ENCODE measurements at regions not wholly inside any gene's neighbourhood (a gene's known extent, or its start where the extent isn't known, plus 50 kb on each side); places are given as distances from the start of the nearest gene placed in this dataset.

- H3K4me1 ChIP-seq (ENCODE audit: control insufficient read depth in 2 of 2, insufficient read depth in 2 of 2, low read length in 1 of 2) = no peaks in the 10 kb centered on the region
- WGBS, 2 donors = 74 to 75% methylated on average over 1 of the region's 1 CpG
- no peaks in the 10 kb centered on the region for H3K27me3 ChIP-seq (ENCODE audit: control insufficient read depth in 1 of 2, insufficient read depth in 2 of 2, low read length in 2 of 2)
- no peaks in the 10 kb centered on the region for H3K36me3 ChIP-seq (ENCODE audit: control insufficient read depth in 2 of 2, insufficient read depth in 2 of 2, low read length in 1 of 2)
- no peak overlapping the region for H3K27ac ChIP-seq (ENCODE audit: low read depth in 2 of 2, low read length in 1 of 2)
- no peak overlapping the region for H3K4me3 ChIP-seq (ENCODE audit: low read depth in 1 of 2, low read length in 2 of 2)
- peaks cover 0 to 3% of the 10 kb centered on the region in 2 donors for H3K9me3 ChIP-seq (ENCODE audit: control insufficient read depth in 2 of 2, insufficient read depth in 1 of 2, low read depth in 1 of 2, low read length in 1 of 2)
Measured at GRCh38 chr12:47303995-47304560, 224.3 kb upstream of the AMIGO2 start.

- no peak overlapping the region for H3K4me3 ChIP-seq (ENCODE audit: low read depth in 1 of 2, low read length in 2 of 2)
- no peaks in the 10 kb centered on the region for H3K27me3 ChIP-seq (ENCODE audit: control insufficient read depth in 1 of 2, insufficient read depth in 2 of 2, low read length in 2 of 2)
- WGBS, 2 donors = 78 to 82% methylated on average over 7 of the region's 7 CpGs
Measured at GRCh38 chr12:47303207-47303606, 223.4 kb upstream of the AMIGO2 start.

GRCh38 chr12:47302111-47302671 is 222.4 kb upstream of the AMIGO2 start:
- 57 to 68% methylated on average over 6 of the region's 6 CpGs for WGBS, 2 donors
- no peak overlapping the region for H3K27ac ChIP-seq (ENCODE audit: low read depth in 2 of 2, low read length in 1 of 2)

More at GRCh38 chr12:47303207-47303606, 223.4 kb upstream of the AMIGO2 start:
- Histone ChIP-seq H3K27ac (ENCODE audit: low read depth in 2 of 2, low read length in 1 of 2) (no peak overlapping the region), H3K4me1 (ENCODE audit: control insufficient read depth in 2 of 2, insufficient read depth in 2 of 2, low read length in 1 of 2) (no peaks in the 10 kb centered on the region), H3K9me3 (ENCODE audit: control insufficient read depth in 2 of 2, insufficient read depth in 1 of 2, low read depth in 1 of 2, low read length in 1 of 2) (peaks cover 0 to 3% of the 10 kb centered on the region in 2 donors), H3K36me3 (ENCODE audit: control insufficient read depth in 2 of 2, insufficient read depth in 2 of 2, low read length in 1 of 2) (no peaks in the 10 kb centered on the region)

GRCh38 chr12:47299586-47299985 is 219.8 kb upstream of the AMIGO2 start:
- Histone ChIP-seq H3K9me3 (ENCODE audit: control insufficient read depth in 2 of 2, insufficient read depth in 1 of 2, low read depth in 1 of 2, low read length in 1 of 2) (no peaks in the 10 kb centered on the region), H3K27ac (ENCODE audit: low read depth in 2 of 2, low read length in 1 of 2) (no peak overlapping the region), H3K27me3 (ENCODE audit: control insufficient read depth in 1 of 2, insufficient read depth in 2 of 2, low read length in 2 of 2) (no peaks in the 10 kb centered on the region), H3K4me3 (ENCODE audit: low read depth in 1 of 2, low read length in 2 of 2) (no peak overlapping the region), H3K36me3 (ENCODE audit: control insufficient read depth in 2 of 2, insufficient read depth in 2 of 2, low read length in 1 of 2) (no peaks in the 10 kb centered on the region), H3K4me1 (ENCODE audit: control insufficient read depth in 2 of 2, insufficient read depth in 2 of 2, low read length in 1 of 2) (no peaks in the 10 kb centered on the region)
- WGBS, 2 donors = 48 to 63% methylated on average over 1 of the region's 1 CpG

More at GRCh38 chr12:47302111-47302671, 222.4 kb upstream of the AMIGO2 start:
- Histone ChIP-seq H3K9me3 (ENCODE audit: control insufficient read depth in 2 of 2, insufficient read depth in 1 of 2, low read depth in 1 of 2, low read length in 1 of 2) (peaks cover 0 to 3% of the 10 kb centered on the region in 2 donors), H3K36me3 (ENCODE audit: control insufficient read depth in 2 of 2, insufficient read depth in 2 of 2, low read length in 1 of 2) (no peaks in the 10 kb centered on the region), H3K4me1 (ENCODE audit: control insufficient read depth in 2 of 2, insufficient read depth in 2 of 2, low read length in 1 of 2) (no peaks in the 10 kb centered on the region), H3K4me3 (ENCODE audit: low read depth in 1 of 2, low read length in 2 of 2) (no peak overlapping the region), H3K27me3 (ENCODE audit: control insufficient read depth in 1 of 2, insufficient read depth in 2 of 2, low read length in 2 of 2) (no peaks in the 10 kb centered on the region)

GRCh38 chr12:47297993-47298392 is 218.2 kb upstream of the AMIGO2 start:
- Histone ChIP-seq H3K36me3 (ENCODE audit: control insufficient read depth in 2 of 2, insufficient read depth in 2 of 2, low read length in 1 of 2) (no peaks in the 10 kb centered on the region), H3K4me3 (ENCODE audit: low read depth in 1 of 2, low read length in 2 of 2) (no peak overlapping the region), H3K27me3 (ENCODE audit: control insufficient read depth in 1 of 2, insufficient read depth in 2 of 2, low read length in 2 of 2) (no peaks in the 10 kb centered on the region), H3K9me3 (ENCODE audit: control insufficient read depth in 2 of 2, insufficient read depth in 1 of 2, low read depth in 1 of 2, low read length in 1 of 2) (no peaks in the 10 kb centered on the region), H3K27ac (ENCODE audit: low read depth in 2 of 2, low read length in 1 of 2) (no peak overlapping the region), H3K4me1 (ENCODE audit: control insufficient read depth in 2 of 2, insufficient read depth in 2 of 2, low read length in 1 of 2) (no peaks in the 10 kb centered on the region)

- Histone ChIP-seq H3K4me1 (ENCODE audit: control insufficient read depth in 2 of 2, insufficient read depth in 2 of 2, low read length in 1 of 2) (no peaks in the 10 kb centered on the region), H3K9me3 (ENCODE audit: control insufficient read depth in 2 of 2, insufficient read depth in 1 of 2, low read depth in 1 of 2, low read length in 1 of 2) (no peaks in the 10 kb centered on the region), H3K27ac (ENCODE audit: low read depth in 2 of 2, low read length in 1 of 2) (no peak overlapping the region)
Measured at GRCh38 chr12:47296828-47297227, 217.1 kb upstream of the AMIGO2 start.

GRCh38 chr12:47293406-47293805 is 213.6 kb upstream of the AMIGO2 start:
- Histone ChIP-seq H3K36me3 (ENCODE audit: control insufficient read depth in 2 of 2, insufficient read depth in 2 of 2, low read length in 1 of 2) (no peaks in the 10 kb centered on the region), H3K9me3 (ENCODE audit: control insufficient read depth in 2 of 2, insufficient read depth in 1 of 2, low read depth in 1 of 2, low read length in 1 of 2) (no peaks in the 10 kb centered on the region), H3K27ac (ENCODE audit: low read depth in 2 of 2, low read length in 1 of 2) (no peak overlapping the region), H3K27me3 (ENCODE audit: control insufficient read depth in 1 of 2, insufficient read depth in 2 of 2, low read length in 2 of 2) (no peaks in the 10 kb centered on the region), H3K4me1 (ENCODE audit: control insufficient read depth in 2 of 2, insufficient read depth in 2 of 2, low read length in 1 of 2) (no peaks in the 10 kb centered on the region), H3K4me3 (ENCODE audit: low read depth in 1 of 2, low read length in 2 of 2) (no peak overlapping the region)
- 88 to 93% methylated on average over 13 of the region's 13 CpGs for WGBS, 2 donors

More at GRCh38 chr12:47296828-47297227, 217.1 kb upstream of the AMIGO2 start:
- Histone ChIP-seq H3K27me3 (ENCODE audit: control insufficient read depth in 1 of 2, insufficient read depth in 2 of 2, low read length in 2 of 2) (no peaks in the 10 kb centered on the region), H3K4me3 (ENCODE audit: low read depth in 1 of 2, low read length in 2 of 2) (no peak overlapping the region), H3K36me3 (ENCODE audit: control insufficient read depth in 2 of 2, insufficient read depth in 2 of 2, low read length in 1 of 2) (no peaks in the 10 kb centered on the region)

- Histone ChIP-seq H3K36me3 (ENCODE audit: control insufficient read depth in 2 of 2, insufficient read depth in 2 of 2, low read length in 1 of 2) (no peaks in the 10 kb centered on the region), H3K27ac (ENCODE audit: low read depth in 2 of 2, low read length in 1 of 2) (no peak overlapping the region), H3K27me3 (ENCODE audit: control insufficient read depth in 1 of 2, insufficient read depth in 2 of 2, low read length in 2 of 2) (no peaks in the 10 kb centered on the region), H3K4me1 (ENCODE audit: control insufficient read depth in 2 of 2, insufficient read depth in 2 of 2, low read length in 1 of 2) (no peaks in the 10 kb centered on the region), H3K9me3 (ENCODE audit: control insufficient read depth in 2 of 2, insufficient read depth in 1 of 2, low read depth in 1 of 2, low read length in 1 of 2) (no peaks in the 10 kb centered on the region), H3K4me3 (ENCODE audit: low read depth in 1 of 2, low read length in 2 of 2) (no peak overlapping the region)
- 62 to 74% methylated on average over 3 of the region's 3 CpGs for WGBS, 2 donors
Measured at GRCh38 chr12:47286676-47287075, 206.9 kb upstream of the AMIGO2 start.
